ENCODE measurements at regions not wholly inside any gene's neighbourhood (a gene's known extent, or its start where the extent isn't known, plus 50 kb on each side); places are given as distances from the start of the nearest gene placed in this dataset.
"Not testable (repeated sequence)": the region's sequence is repeated elsewhere in the genome, so short reads cannot be mapped to it uniquely, and the experiment has no call there.

DNA sequence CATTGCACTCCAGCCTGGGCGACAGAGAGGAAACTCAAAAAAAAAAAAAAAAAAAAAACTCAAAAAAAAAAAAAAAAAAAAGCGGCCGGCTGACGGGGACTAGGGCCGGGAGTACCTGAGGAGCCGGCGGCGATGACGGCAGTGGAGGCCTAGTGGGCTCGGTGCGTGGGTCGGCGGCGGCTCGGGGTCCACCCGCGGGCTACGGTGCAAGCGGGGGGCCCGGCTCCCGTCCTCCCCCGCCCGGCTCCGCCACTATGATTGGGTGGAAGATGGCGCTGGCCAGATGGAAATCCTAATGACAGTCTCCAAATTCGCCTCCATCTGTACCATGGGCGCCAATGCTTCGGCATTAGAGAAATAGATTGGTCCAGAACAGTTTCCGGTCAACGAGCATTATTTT lies 190.7 kb downstream of the TGIF2LX start:
- not testable (repeated sequence) for DNase-seq (ENCODE audit: low read depth, low spot score)

- DNase-seq (ENCODE audit: low read depth, low spot score) = not testable (repeated sequence)
These were observed 213.2 kb downstream of the TGIF2LX start for GRCh38 chrX:90134947-90135346.

- DNase-seq (ENCODE audit: low read depth, low spot score) = peak; percentile 0
These were observed 257.3 kb downstream of the TGIF2LX start for GRCh38 chrX:90178976-90179375.

DNA sequence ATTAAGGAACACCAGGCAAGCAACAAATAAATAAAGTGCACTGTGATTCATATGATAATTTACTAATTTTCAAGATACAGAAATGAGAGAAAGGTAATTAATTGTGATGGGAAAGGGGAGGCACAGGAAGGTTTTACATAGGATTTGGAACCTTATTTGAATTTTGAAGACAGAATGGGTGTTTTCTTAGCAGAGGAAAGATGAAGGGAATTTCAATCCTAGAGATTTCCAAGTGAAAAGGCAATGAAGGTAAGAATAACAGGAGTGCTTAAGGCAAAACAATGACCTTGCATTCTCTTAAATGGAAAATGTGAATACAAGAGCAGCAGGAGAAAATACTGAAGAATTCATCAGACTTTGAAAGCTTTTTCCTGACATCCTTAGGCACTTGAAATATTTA lies 267.3 kb downstream of the TGIF2LX start:
- peak; percentile 20 for DNase-seq (ENCODE audit: low read depth, low spot score)

- DNase-seq (ENCODE audit: low read depth, low spot score) = not testable (repeated sequence)
These were observed 285.1 kb downstream of the TGIF2LX start for GRCh38 chrX:90206840-90207239.

DNA sequence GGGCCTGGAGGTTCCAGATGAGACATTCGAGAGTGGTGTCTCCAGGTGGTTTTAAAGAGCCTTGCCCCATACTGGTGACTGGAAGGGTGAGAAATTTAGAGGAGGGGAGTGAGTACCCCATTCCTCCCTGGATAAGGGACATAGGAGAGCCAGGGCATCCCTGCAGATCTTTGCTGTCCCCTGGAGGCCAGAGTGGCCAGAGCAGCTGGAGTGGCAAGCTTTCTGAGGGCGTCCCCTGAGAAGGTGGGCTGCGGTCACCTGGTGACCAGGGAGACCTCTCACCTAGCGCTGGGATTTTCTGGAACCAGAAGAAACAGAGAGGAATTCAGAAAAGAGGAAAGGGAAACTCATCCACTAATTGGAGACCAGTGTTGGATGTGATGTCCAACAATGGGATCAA lies 300.9 kb downstream of the TGIF2LX start:
- DNase-seq (ENCODE audit: low read depth, low spot score) = not testable (repeated sequence)

- not testable (repeated sequence) for DNase-seq (ENCODE audit: low read depth, low spot score)
These were observed 349.9 kb downstream of the TGIF2LX start for GRCh38 chrX:90271645-90272044.

Measured in iPS DF 19.7 (cell line).